ENCODE measurements at regions not wholly inside any gene's neighbourhood (a gene's known extent, or its start where the extent isn't known, plus 50 kb on each side); places are given as distances from the start of the nearest gene placed in this dataset.

GRCh38 chr1:195294911-195295310, 1313.3 kb downstream of the KCNT2 start:
- TF ChIP-seq POLR2AphosphoS5 (IDR thresholded peaks at IDR 0.05; ENCODE audit: low read depth, low read length) (no peak), EZH2phosphoT487 (IDR thresholded peaks at IDR 0.05; ENCODE audit: borderline replicate concordance) (no peak), REST (IDR thresholded peaks at IDR 0.05; ENCODE audit: low read depth) (no peak), TCF7L2 (IDR thresholded peaks at IDR 0.05; ENCODE audit: borderline replicate concordance, extremely low read depth, insufficient read depth, insufficient read length) (no peak), ZNF274 (IDR thresholded peaks at IDR 0.05; ENCODE audit: low read depth, low read length) (no peak), ZBTB33 (IDR thresholded peaks at IDR 0.05; ENCODE audit: extremely low read depth, insufficient replicate concordance, low read length) (no peak), POLR2A (IDR thresholded peaks at IDR 0.05; ENCODE audit: borderline replicate concordance, extremely low read depth, insufficient read depth, insufficient read length) (no peak), CTCF (IDR thresholded peaks at IDR 0.05 in 2 of 3, conservative IDR thresholded peaks at IDR 0.05 in 1 of 3; ENCODE audit: borderline replicate concordance in 1 of 3, insufficient read depth in 1 of 3, low read depth in 2 of 3, low read length in 2 of 3) (no peak), YY1 (IDR thresholded peaks at IDR 0.05; ENCODE audit: extremely low read depth, insufficient replicate concordance, low read depth, low read length) (no peak), JUND (IDR thresholded peaks at IDR 0.05) (no peak), EZH2 (IDR thresholded peaks at IDR 0.05) (no peak), SRF (IDR thresholded peaks at IDR 0.05; ENCODE audit: low read depth) (no peak), EGR1 (IDR thresholded peaks at IDR 0.05; ENCODE audit: low read depth) (no peak), CEBPB (IDR thresholded peaks at IDR 0.05; ENCODE audit: low read depth) (no peak)

All from HCT116 (cell line).